Prostate gland (tissue), 2 donors: ENCODE measurements at regions not wholly inside any gene's neighbourhood (a gene's known extent, or its start where the extent isn't known, plus 50 kb on each side); places are given as distances from the start of the nearest gene placed in this dataset.

Experiments used
- DNase-seq: peaks from one replicate; pipeline ENCODE4 v3.0.0-alpha.2; 2019; ENCODE audit warnings: low spot score
- H3K27ac ChIP-seq, 2 donors: fragments of 200-600 bp; sonication (generic); 2 replicates each; pipeline ENCODE4 v1.5.1; 2017 to 2019
- H3K27me3 ChIP-seq: fragments of 200-600 bp; sonication (generic); replicated peaks from 2 replicates; pipeline ENCODE4 v1.5.1; 2019; ENCODE audit not compliant: insufficient read depth
- H3K36me3 ChIP-seq, 2 donors: fragments of 200-600 bp; sonication (generic); 1 replicate in 1 of 2; 2 replicates in 1 of 2; pipeline versions ENCODE4 v1.5.1 to v1.8.1; 2017 to 2019
- H3K4me1 ChIP-seq: fragments of 200-600 bp; sonication (generic); replicated peaks from 2 replicates; pipeline ENCODE4 v1.5.1; 2019
- H3K4me3 ChIP-seq, 2 donors: fragments of 200-600 bp; sonication (generic); 2 replicates each; pipeline ENCODE4 v1.5.1; 2017 to 2019
- H3K9me3 ChIP-seq: fragments of 200-600 bp; sonication (generic); 2 replicates; pipeline ENCODE4 v1.5.1; 2017
- CTCF ChIP-seq, 4 experiments: fragments of 200-600 bp in 2 of 4; fragments of 450-650 bp in 2 of 4; sonication (generic) in 2 of 4; IDR thresholded peaks; 1 replicate in 3 of 4; 2 replicates in 1 of 4; pipeline ENCODE4 v1.5.1; 2016 to 2019; ENCODE audit warnings: antibody characterized with exemption in 4 of 4, mild to moderate bottlenecking in 2 of 4, moderate library complexity in 2 of 4
- POLR2A ChIP-seq: fragments of 450-650 bp; IDR thresholded peaks from one replicate; pipeline ENCODE4 v1.6.1; 2016; ENCODE audit warnings: antibody characterized with exemption, mild to moderate bottlenecking
- POLR2AphosphoS5 ChIP-seq: sonication (generic); formaldehyde crosslinking; IDR thresholded peaks from one replicate; pipeline ENCODE4 v1.6.1; 2017; ENCODE audit warnings: antibody characterized with exemption
- WGBS: methylation state at CpG from one replicate; pipeline ENCODE4 v1.1.5; 2018; 5-methylcytosine and 5-hydroxymethylcytosine counted together
- intact Hi-C: fragments of 100-400 bp; cut with DNase I; formaldehyde crosslinking; loops from one replicate; pipeline ENCODE4 v1.14.2; 2022

- DNase-seq: no peak
- no peaks in the 10 kb centered on the region for H3K9me3 ChIP-seq
- intact Hi-C loops: no loop called here
- no peak overlapping the region for H3K27ac ChIP-seq
- H3K4me1 ChIP-seq: no peaks in the 10 kb centered on the region
- H3K36me3 ChIP-seq: no peaks in the 10 kb centered on the region
- no peaks in the 10 kb centered on the region for H3K27me3 ChIP-seq
- TF ChIP-seq POLR2A (no peak), CTCF (IDR thresholded peaks at IDR 0.05) (no peak), POLR2AphosphoS5 (no peak)
- H3K4me3 ChIP-seq: no peak overlapping the region
- WGBS: 41% methylated on average over 2 of the region's 3 CpGs
These were observed 271.0 kb downstream of the TMEM161B start for GRCh38 chr5:87997662-87998061.

- Histone ChIP-seq H3K36me3 (no peaks in the 10 kb centered on the region), H3K27ac (no peak overlapping the region), H3K4me1 (no peaks in the 10 kb centered on the region), H3K9me3 (no peaks in the 10 kb centered on the region), H3K4me3 (no peak overlapping the region), H3K27me3 (no peaks in the 10 kb centered on the region)
- no peak for DNase-seq
- intact Hi-C loops: no loop called here
- TF ChIP-seq POLR2A (no peak), CTCF (IDR thresholded peaks at IDR 0.05) (no peak), POLR2AphosphoS5 (no peak)
- 35% methylated on average over 2 of the region's 2 CpGs for WGBS
These were observed 302.4 kb downstream of the TMEM161B start for GRCh38 chr5:87966213-87966612.

GRCh38 chr5:87954121-87954520 is 314.5 kb downstream of the TMEM161B start:
- DNase-seq: no peak
- TF ChIP-seq POLR2AphosphoS5: no peak
- no peak for TF ChIP-seq POLR2A
- no peak for TF ChIP-seq CTCF (IDR thresholded peaks at IDR 0.05)
- H3K4me3 ChIP-seq: no peak overlapping the region
- H3K36me3 ChIP-seq: no peaks in the 10 kb centered on the region
- H3K4me1 ChIP-seq: no peaks in the 10 kb centered on the region
- H3K9me3 ChIP-seq: no peaks in the 10 kb centered on the region
- no peak overlapping the region for H3K27ac ChIP-seq
- intact Hi-C loops: no loop called here
- H3K27me3 ChIP-seq: no peaks in the 10 kb centered on the region

- Histone ChIP-seq H3K27ac (no peak overlapping the region), H3K27me3 (no peaks in the 10 kb centered on the region), H3K9me3 (no peaks in the 10 kb centered on the region), H3K36me3 (no peaks in the 10 kb centered on the region), H3K4me3 (no peak overlapping the region), H3K4me1 (no peaks in the 10 kb centered on the region)
- TF ChIP-seq POLR2A: no peak
- no peak for TF ChIP-seq POLR2AphosphoS5
- no peak for TF ChIP-seq CTCF (IDR thresholded peaks at IDR 0.05)
- WGBS: 92% methylated on average over 1 of the region's 1 CpG
- DNase-seq: no peak
- intact Hi-C loops: no loop called here
These were observed 317.0 kb downstream of the TMEM161B start for GRCh38 chr5:87951661-87952060.

- intact Hi-C loops: no loop called here
These were observed 318.7 kb downstream of the TMEM161B start for GRCh38 chr5:87949676-87950631.

More at GRCh38 chr5:87949676-87950631, 318.7 kb downstream of the TMEM161B start:
- no peaks in the 10 kb centered on the region for H3K9me3 ChIP-seq
- no peaks in the 10 kb centered on the region for H3K36me3 ChIP-seq
- no peak overlapping the region for H3K4me3 ChIP-seq
- DNase-seq: no peak
- no peaks in the 10 kb centered on the region for H3K27me3 ChIP-seq
- no peak overlapping the region for H3K27ac ChIP-seq
- H3K4me1 ChIP-seq: no peaks in the 10 kb centered on the region
- 36% methylated on average over 10 of the region's 10 CpGs for WGBS
- TF ChIP-seq POLR2AphosphoS5 (no peak), CTCF (IDR thresholded peaks at IDR 0.05) (no peak), POLR2A (no peak)
